Effector memory CD4-positive, alpha-beta T cell (primary cell): ENCODE measurements at regions not wholly inside any gene's neighbourhood (a gene's known extent, or its start where the extent isn't known, plus 50 kb on each side); places are given as distances from the start of the nearest gene placed in this dataset.

Source experiments
- DNase-seq, 3 donors: peaks; one replicate each; pipeline ENCODE4 v3.0.0-alpha.2; 2020
- H3K27ac ChIP-seq: 2 replicates; pipeline ENCODE4 v1.7.0; 2013; ENCODE audit warnings: mild to moderate bottlenecking, low read length, moderate library complexity; ENCODE audit not compliant: insufficient read depth, poor library complexity, severe bottlenecking
- H3K27me3 ChIP-seq: replicated peaks from 2 replicates; pipeline ENCODE4 v1.7.0; 2013; ENCODE audit warnings: mild to moderate bottlenecking, low read length; ENCODE audit not compliant: insufficient read depth, control insufficient read depth, poor library complexity, severe bottlenecking
- H3K36me3 ChIP-seq: 2 replicates; pipeline ENCODE4 v1.7.0; 2013; ENCODE audit warnings: mild to moderate bottlenecking, low read length, moderate library complexity; ENCODE audit not compliant: control insufficient read depth, insufficient read depth
- H3K4me1 ChIP-seq: 2 replicates; pipeline ENCODE4 v1.7.0; 2013; ENCODE audit warnings: low read length, mild to moderate bottlenecking; ENCODE audit not compliant: control insufficient read depth, insufficient read depth, poor library complexity, severe bottlenecking
- H3K4me3 ChIP-seq: 2 replicates; pipeline ENCODE4 v1.7.0; 2013; ENCODE audit warnings: low read length, low read depth, mild to moderate bottlenecking; ENCODE audit not compliant: insufficient read depth, poor library complexity, severe bottlenecking
- H3K9me3 ChIP-seq: 2 replicates; pipeline ENCODE4 v1.7.0; 2013; ENCODE audit warnings: mild to moderate bottlenecking, low read length, moderate library complexity; ENCODE audit not compliant: control insufficient read depth

GRCh38 chr12:60020068-60020467, 424.2 kb downstream of the SLC16A7 start:
- H3K4me3 ChIP-seq: no peak overlapping the region
- H3K27me3 ChIP-seq: no peaks in the 10 kb centered on the region
- no peak overlapping the region for H3K27ac ChIP-seq
- no peaks in the 10 kb centered on the region for H3K4me1 ChIP-seq
- H3K9me3 ChIP-seq: no peaks in the 10 kb centered on the region
- no peaks in the 10 kb centered on the region for H3K36me3 ChIP-seq
- DNase-seq: no peak

GRCh38 chr12:60021235-60021634, 425.4 kb downstream of the SLC16A7 start:
- no peak for DNase-seq
- H3K9me3 ChIP-seq: no peaks in the 10 kb centered on the region
- no peaks in the 10 kb centered on the region for H3K4me1 ChIP-seq
- H3K36me3 ChIP-seq: no peaks in the 10 kb centered on the region
- H3K4me3 ChIP-seq: no peak overlapping the region
- no peak overlapping the region for H3K27ac ChIP-seq
- no peaks in the 10 kb centered on the region for H3K27me3 ChIP-seq

GRCh38 chr12:60027266-60027665, 431.4 kb downstream of the SLC16A7 start:
- H3K36me3 ChIP-seq: no peaks in the 10 kb centered on the region
- no peak for DNase-seq
- H3K27ac ChIP-seq: no peak overlapping the region
- H3K4me1 ChIP-seq: no peaks in the 10 kb centered on the region
- H3K9me3 ChIP-seq: no peaks in the 10 kb centered on the region
- no peak overlapping the region for H3K4me3 ChIP-seq
- H3K27me3 ChIP-seq: no peaks in the 10 kb centered on the region

- Histone ChIP-seq H3K9me3 (no peaks in the 10 kb centered on the region), H3K4me1 (no peaks in the 10 kb centered on the region), H3K27me3 (no peaks in the 10 kb centered on the region), H3K27ac (no peak overlapping the region), H3K36me3 (no peaks in the 10 kb centered on the region), H3K4me3 (no peak overlapping the region)
- no peak for DNase-seq
Observed at GRCh38 chr12:60034147-60034546, 438.3 kb downstream of the SLC16A7 start.

GRCh38 chr12:60035835-60036234, 440.0 kb downstream of the SLC16A7 start:
- Histone ChIP-seq H3K4me3 (no peak overlapping the region), H3K4me1 (no peaks in the 10 kb centered on the region), H3K36me3 (no peaks in the 10 kb centered on the region), H3K27me3 (no peaks in the 10 kb centered on the region), H3K9me3 (no peaks in the 10 kb centered on the region), H3K27ac (no peak overlapping the region)
- no peak for DNase-seq

- no peak for DNase-seq
- H3K4me3 ChIP-seq: no peak overlapping the region
- H3K27me3 ChIP-seq: no peaks in the 10 kb centered on the region
- no peaks in the 10 kb centered on the region for H3K36me3 ChIP-seq
- no peak overlapping the region for H3K27ac ChIP-seq
- H3K9me3 ChIP-seq: no peaks in the 10 kb centered on the region
- H3K4me1 ChIP-seq: no peaks in the 10 kb centered on the region
Observed at GRCh38 chr12:60042835-60043234, 447.0 kb downstream of the SLC16A7 start.

GRCh38 chr12:60043236-60043635, 447.4 kb downstream of the SLC16A7 start:
- H3K36me3 ChIP-seq: no peaks in the 10 kb centered on the region
- no peaks in the 10 kb centered on the region for H3K27me3 ChIP-seq
- no peak overlapping the region for H3K27ac ChIP-seq
- no peak overlapping the region for H3K4me3 ChIP-seq
- H3K9me3 ChIP-seq: no peaks in the 10 kb centered on the region
- no peaks in the 10 kb centered on the region for H3K4me1 ChIP-seq
- DNase-seq: no peak

GRCh38 chr12:60052483-60052882, 456.7 kb downstream of the SLC16A7 start:
- Histone ChIP-seq H3K4me1 (no peaks in the 10 kb centered on the region), H3K27ac (no peak overlapping the region), H3K27me3 (no peaks in the 10 kb centered on the region), H3K9me3 (no peaks in the 10 kb centered on the region), H3K4me3 (no peak overlapping the region), H3K36me3 (no peaks in the 10 kb centered on the region)
- no peak for DNase-seq

GRCh38 chr12:60059180-60059579, 463.4 kb downstream of the SLC16A7 start:
- Histone ChIP-seq H3K4me3 (no peak overlapping the region), H3K27me3 (no peaks in the 10 kb centered on the region), H3K27ac (no peak overlapping the region), H3K4me1 (no peaks in the 10 kb centered on the region), H3K36me3 (no peaks in the 10 kb centered on the region), H3K9me3 (no peaks in the 10 kb centered on the region)
- no peak for DNase-seq

- H3K4me3 ChIP-seq: no peak overlapping the region
- H3K36me3 ChIP-seq: no peaks in the 10 kb centered on the region
- no peaks in the 10 kb centered on the region for H3K9me3 ChIP-seq
- H3K27me3 ChIP-seq: no peaks in the 10 kb centered on the region
- no peak overlapping the region for H3K27ac ChIP-seq
- no peaks in the 10 kb centered on the region for H3K4me1 ChIP-seq
- no peak for DNase-seq
Observed at GRCh38 chr12:60066655-60067054, 470.8 kb downstream of the SLC16A7 start.

GRCh38 chr12:60070552-60070951, 474.7 kb downstream of the SLC16A7 start:
- Histone ChIP-seq H3K4me1 (no peaks in the 10 kb centered on the region), H3K27me3 (no peaks in the 10 kb centered on the region), H3K9me3 (no peaks in the 10 kb centered on the region), H3K27ac (no peak overlapping the region), H3K36me3 (no peaks in the 10 kb centered on the region), H3K4me3 (no peak overlapping the region)
- DNase-seq: no peak
